ENCODE measurements at regions not wholly inside any gene's neighbourhood (a gene's known extent, or its start where the extent isn't known, plus 50 kb on each side); places are given as distances from the start of the nearest gene placed in this dataset.

GRCh38 chr9:117511852-117512481 is 97.1 kb upstream of the ASTN2 start:
- 78 to 83% methylated on average over 4 of the region's 4 CpGs for WGBS, 2 donors

GRCh38 chr9:117496307-117496706 is 81.5 kb upstream of the ASTN2 start:
- intact Hi-C loops (cut with DNase I; ENCODE audit: low total_unique reads): no loop called here
- WGBS, 2 donors: 57 to 71% methylated on average over 2 of the region's 2 CpGs
- TF ChIP-seq CTCF (IDR thresholded peaks at IDR 0.05) (no peak), POLR2A (IDR thresholded peaks at IDR 0.05) (no peak)
- H3K4me3 ChIP-seq (ENCODE audit: low read depth, poor library complexity, severe bottlenecking): no peak overlapping the region
- no peak for DNase-seq (ENCODE audit: low spot score in 2 of 2)

More at GRCh38 chr9:117511852-117512481, 97.1 kb upstream of the ASTN2 start:
- no peak for DNase-seq (ENCODE audit: low spot score in 2 of 2)
- TF ChIP-seq POLR2A (IDR thresholded peaks at IDR 0.05) (no peak), CTCF (IDR thresholded peaks at IDR 0.05) (no peak)
- intact Hi-C loops (cut with DNase I; ENCODE audit: low total_unique reads): no loop called here
- no peak overlapping the region for H3K4me3 ChIP-seq (ENCODE audit: low read depth, poor library complexity, severe bottlenecking)

GRCh38 chr9:117494401-117495090 is 79.7 kb upstream of the ASTN2 start:
- intact Hi-C loops (cut with DNase I; ENCODE audit: low total_unique reads): no loop called here
- DNase-seq (ENCODE audit: low spot score in 2 of 2): no peak
- TF ChIP-seq CTCF (IDR thresholded peaks at IDR 0.05) (no peak), POLR2A (IDR thresholded peaks at IDR 0.05) (no peak)
- no peak overlapping the region for H3K4me3 ChIP-seq (ENCODE audit: low read depth, poor library complexity, severe bottlenecking)
- 22 to 31% methylated on average over 3 of the region's 3 CpGs for WGBS, 2 donors

- WGBS, 2 donors: 82 to 88% methylated on average over 3 of the region's 3 CpGs
- no peak for DNase-seq (ENCODE audit: low spot score in 2 of 2)
- no peak for TF ChIP-seq CTCF (IDR thresholded peaks at IDR 0.05)
- no peak for TF ChIP-seq POLR2A (IDR thresholded peaks at IDR 0.05)
- intact Hi-C loops (cut with DNase I; ENCODE audit: low total_unique reads): no loop called here
- no peak overlapping the region for H3K4me3 ChIP-seq (ENCODE audit: low read depth, poor library complexity, severe bottlenecking)
Measured at GRCh38 chr9:117492476-117492875, 77.6 kb upstream of the ASTN2 start.

GRCh38 chr9:117491491-117491890 is 76.6 kb upstream of the ASTN2 start:
- intact Hi-C loops (cut with DNase I; ENCODE audit: low total_unique reads): no loop called here
- no peak for DNase-seq (ENCODE audit: low spot score in 2 of 2)

More at GRCh38 chr9:117491491-117491890, 76.6 kb upstream of the ASTN2 start:
- TF ChIP-seq CTCF (IDR thresholded peaks at IDR 0.05) (no peak), POLR2A (IDR thresholded peaks at IDR 0.05) (no peak)
- H3K4me3 ChIP-seq (ENCODE audit: low read depth, poor library complexity, severe bottlenecking): no peak overlapping the region
- whole genome bisulfite sequencing, 2 donors: 80 to 85% methylated on average over 4 of the region's 4 CpGs

Data from lower leg skin (tissue), 4 donors.